Thymus (tissue), 11 donors: ENCODE measurements at regions not wholly inside any gene's neighbourhood (a gene's known extent, or its start where the extent isn't known, plus 50 kb on each side); places are given as distances from the start of the nearest gene placed in this dataset.

Source experiments
- DNase-seq, 9 donors: peaks; one replicate each; pipeline ENCODE4 v3.0.0-alpha.2; 2013; ENCODE audit warnings: low spot score in 9 of 9, low read depth in 6 of 9, missing footprints in 1 of 9
- H3K27ac ChIP-seq, 2 donors: one replicate each; pipeline ENCODE4 v1.5.1; 2013; ENCODE audit warnings: control low read depth in 1 of 2, low read depth in 1 of 2, low read length in 1 of 2, mild to moderate bottlenecking in 1 of 2, moderate library complexity in 1 of 2
- H3K27me3 ChIP-seq, 2 donors: one replicate each; pipeline ENCODE4 v1.5.1; 2013; ENCODE audit warnings: low read length in 1 of 2; ENCODE audit not compliant: control insufficient read depth in 2 of 2, insufficient read depth in 1 of 2
- H3K36me3 ChIP-seq, 2 donors: one replicate each; pipeline ENCODE4 v1.5.1; 2013; ENCODE audit warnings: low read length in 1 of 2, mild to moderate bottlenecking in 1 of 2, moderate library complexity in 1 of 2; ENCODE audit not compliant: control insufficient read depth in 2 of 2, insufficient read depth in 2 of 2
- H3K4me1 ChIP-seq, 2 donors: one replicate each; pipeline ENCODE4 v1.5.1; 2013; ENCODE audit warnings: low read length in 2 of 2; ENCODE audit not compliant: control insufficient read depth in 2 of 2, insufficient read depth in 2 of 2
- H3K4me3 ChIP-seq, 2 donors: one replicate each; pipeline ENCODE4 v1.5.1; 2013; ENCODE audit warnings: low read length in 2 of 2, control low read depth in 1 of 2, mild to moderate bottlenecking in 1 of 2
- H3K9me3 ChIP-seq, 2 donors: one replicate each; pipeline ENCODE4 v1.5.1; 2013; ENCODE audit warnings: low read length in 1 of 2, mild to moderate bottlenecking in 1 of 2; ENCODE audit not compliant: control insufficient read depth in 2 of 2, insufficient read depth in 1 of 2
- WGBS: extraction: QIAGEN DNeasy Blood & Tissue Kit; methylation state at CpG from one replicate; pipeline ENCODE4 v1.1.7; 2013; 5-methylcytosine and 5-hydroxymethylcytosine counted together
- donor health status: healthy.

GRCh38 chr4:112802780-112803179, 165.8 kb downstream of the LARP7 start:
- Histone ChIP-seq H3K27ac (no peak overlapping the region), H3K36me3 (no peaks in the 10 kb centered on the region), H3K27me3 (no peaks in the 10 kb centered on the region), H3K4me3 (no peak overlapping the region), H3K9me3 (no peaks in the 10 kb centered on the region), H3K4me1 (no peaks in the 10 kb centered on the region)
- 92% methylated on average over 6 of the region's 6 CpGs for WGBS
- DNase-seq, result no peak

GRCh38 chr4:112807083-112807482, 170.1 kb downstream of the LARP7 start:
- Histone ChIP-seq H3K27ac (no peak overlapping the region), H3K36me3 (no peaks in the 10 kb centered on the region), H3K9me3 (no peaks in the 10 kb centered on the region), H3K4me1 (no peaks in the 10 kb centered on the region), H3K4me3 (no peak overlapping the region), H3K27me3 (no peaks in the 10 kb centered on the region)
- DNase-seq, result no peak
- WGBS, result 84% methylated on average over 2 of the region's 2 CpGs

GRCh38 chr4:112808001-112808400, 171.1 kb downstream of the LARP7 start:
- H3K4me1 ChIP-seq, result no peaks in the 10 kb centered on the region
- H3K36me3 ChIP-seq, result no peaks in the 10 kb centered on the region
- H3K27ac ChIP-seq, result no peak overlapping the region
- H3K27me3 ChIP-seq, result no peaks in the 10 kb centered on the region
- H3K9me3 ChIP-seq, result no peaks in the 10 kb centered on the region
- WGBS, result 40% methylated on average over 1 of the region's 1 CpG
- no peak overlapping the region for H3K4me3 ChIP-seq
- no peak for DNase-seq

- 94% methylated on average over 2 of the region's 2 CpGs for WGBS
- Histone ChIP-seq H3K27me3 (peaks cover 0 to 11% of the 10 kb centered on the region in 2 donors), H3K9me3 (no peaks in the 10 kb centered on the region), H3K4me1 (no peaks in the 10 kb centered on the region), H3K4me3 (no peak overlapping the region), H3K36me3 (no peaks in the 10 kb centered on the region), H3K27ac (no peak overlapping the region)
- no peak for DNase-seq
These were observed 176.8 kb downstream of the LARP7 start for GRCh38 chr4:112813790-112814189.

- Histone ChIP-seq H3K4me3 (no peak overlapping the region), H3K9me3 (no peaks in the 10 kb centered on the region), H3K36me3 (no peaks in the 10 kb centered on the region), H3K4me1 (no peaks in the 10 kb centered on the region), H3K27me3 (peaks cover 0 to 11% of the 10 kb centered on the region in 2 donors), H3K27ac (no peak overlapping the region)
- no peak for DNase-seq
- WGBS, result 2% methylated on average over 14 of the region's 14 CpGs
These were observed 181.1 kb downstream of the LARP7 start for GRCh38 chr4:112817933-112818593.

GRCh38 chr4:112818594-112818965, 181.6 kb downstream of the LARP7 start:
- Histone ChIP-seq H3K4me3 (no peak overlapping the region), H3K27ac (no peak overlapping the region)
- WGBS, result 80% methylated on average over 3 of the region's 3 CpGs

GRCh38 chr4:112819729-112820128, 182.8 kb downstream of the LARP7 start:
- Histone ChIP-seq H3K4me3 (no peak overlapping the region), H3K27ac (no peak overlapping the region), H3K36me3 (no peaks in the 10 kb centered on the region), H3K9me3 (no peaks in the 10 kb centered on the region), H3K27me3 (peaks cover 0 to 11% of the 10 kb centered on the region in 2 donors), H3K4me1 (no peaks in the 10 kb centered on the region)
- WGBS, result 93% methylated on average over 5 of the region's 5 CpGs
- no peak for DNase-seq

More at GRCh38 chr4:112818594-112818965, 181.6 kb downstream of the LARP7 start:
- DNase-seq, result no peak
- Histone ChIP-seq H3K36me3 (no peaks in the 10 kb centered on the region), H3K9me3 (no peaks in the 10 kb centered on the region), H3K27me3 (peaks cover 0 to 11% of the 10 kb centered on the region in 2 donors), H3K4me1 (no peaks in the 10 kb centered on the region)

GRCh38 chr4:112823156-112823555, 186.2 kb downstream of the LARP7 start:
- H3K4me1 ChIP-seq, result no peaks in the 10 kb centered on the region
- no peak overlapping the region for H3K4me3 ChIP-seq
- no peaks in the 10 kb centered on the region for H3K36me3 ChIP-seq
- H3K27ac ChIP-seq, result no peak overlapping the region
- DNase-seq, result no peak
- peaks cover 0 to 4% of the 10 kb centered on the region in 2 donors for H3K27me3 ChIP-seq
- H3K9me3 ChIP-seq, result no peaks in the 10 kb centered on the region

GRCh38 chr4:112823606-112824005, 186.7 kb downstream of the LARP7 start:
- no peak overlapping the region for H3K27ac ChIP-seq
- H3K36me3 ChIP-seq, result no peaks in the 10 kb centered on the region
- no peaks in the 10 kb centered on the region for H3K27me3 ChIP-seq
- WGBS, result 96% methylated on average over 2 of the region's 2 CpGs
- H3K4me3 ChIP-seq, result no peak overlapping the region
- no peaks in the 10 kb centered on the region for H3K4me1 ChIP-seq
- no peak for DNase-seq
- H3K9me3 ChIP-seq, result no peaks in the 10 kb centered on the region
